LNCaP clone FGC (cell line): ENCODE measurements at regions not wholly inside any gene's neighbourhood (a gene's known extent, or its start where the extent isn't known, plus 50 kb on each side); places are given as distances from the start of the nearest gene placed in this dataset.

ENCODE experiments used
- DNase-seq: peaks from one replicate; pipeline ENCODE4 v3.0.0-alpha.2; 2011; ENCODE audit warnings: low read depth
- H3K4me3 ChIP-seq: 2 replicates; pipeline ENCODE4 v1.5.1; 2011; ENCODE audit warnings: mild to moderate bottlenecking, low read depth, low read length, control low read depth
- TF ChIP-seq, protein P1 (sequence below): IDR thresholded peaks from 2 replicates; pipeline ENCODE4 v1.5.1; 2012; ENCODE audit warnings: mild to moderate bottlenecking; ENCODE audit not compliant: control insufficient read depth, insufficient read depth; ENCODE audit errors: extremely low read depth

GRCh38 chrX:121902463-121902862 is 855.1 kb downstream of the GLUD2 start:
- no peak for DNase-seq
- TF ChIP-seq, protein P1, sequence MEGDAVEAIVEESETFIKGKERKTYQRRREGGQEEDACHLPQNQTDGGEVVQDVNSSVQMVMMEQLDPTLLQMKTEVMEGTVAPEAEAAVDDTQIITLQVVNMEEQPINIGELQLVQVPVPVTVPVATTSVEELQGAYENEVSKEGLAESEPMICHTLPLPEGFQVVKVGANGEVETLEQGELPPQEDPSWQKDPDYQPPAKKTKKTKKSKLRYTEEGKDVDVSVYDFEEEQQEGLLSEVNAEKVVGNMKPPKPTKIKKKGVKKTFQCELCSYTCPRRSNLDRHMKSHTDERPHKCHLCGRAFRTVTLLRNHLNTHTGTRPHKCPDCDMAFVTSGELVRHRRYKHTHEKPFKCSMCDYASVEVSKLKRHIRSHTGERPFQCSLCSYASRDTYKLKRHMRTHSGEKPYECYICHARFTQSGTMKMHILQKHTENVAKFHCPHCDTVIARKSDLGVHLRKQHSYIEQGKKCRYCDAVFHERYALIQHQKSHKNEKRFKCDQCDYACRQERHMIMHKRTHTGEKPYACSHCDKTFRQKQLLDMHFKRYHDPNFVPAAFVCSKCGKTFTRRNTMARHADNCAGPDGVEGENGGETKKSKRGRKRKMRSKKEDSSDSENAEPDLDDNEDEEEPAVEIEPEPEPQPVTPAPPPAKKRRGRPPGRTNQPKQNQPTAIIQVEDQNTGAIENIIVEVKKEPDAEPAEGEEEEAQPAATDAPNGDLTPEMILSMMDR: no peak
- H3K4me3 ChIP-seq: no peak overlapping the region

DNA sequence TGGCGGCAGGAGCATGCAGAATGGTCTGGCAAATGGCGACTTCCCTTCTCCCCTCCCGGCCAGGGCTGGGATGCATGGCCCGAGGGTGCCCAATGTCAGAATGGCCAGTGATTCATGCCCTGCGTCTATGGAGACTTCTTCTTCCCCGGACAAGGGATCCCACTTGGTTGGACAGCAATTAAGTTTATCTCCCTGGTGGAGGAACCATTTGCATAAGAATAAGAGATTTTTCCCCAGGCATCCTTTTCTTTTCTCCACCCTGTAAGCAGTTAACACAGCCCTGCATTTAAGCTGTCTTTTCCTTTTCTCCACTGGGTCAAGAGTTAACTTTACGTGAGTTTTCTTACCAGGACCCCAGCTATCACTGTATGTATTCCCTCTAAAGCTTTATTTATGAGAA is 856.6 kb downstream of the GLUD2 start:
- H3K4me3 ChIP-seq: no peak overlapping the region
- DNase-seq: no peak
- TF ChIP-seq, protein P1: no peak

GRCh38 chrX:121921258-121921657 is 873.8 kb downstream of the GLUD2 start:
- no peak overlapping the region for H3K4me3 ChIP-seq
- no peak for DNase-seq
- TF ChIP-seq, protein P1: no peak

GRCh38 chrX:121931567-121931966 is 884.2 kb downstream of the GLUD2 start:
- TF ChIP-seq, protein P1: no peak
- no peak for DNase-seq
- H3K4me3 ChIP-seq: no peak overlapping the region

- TF ChIP-seq, protein P1: no peak
- no peak overlapping the region for H3K4me3 ChIP-seq
- no peak for DNase-seq
Observed at GRCh38 chrX:121932688-121933087, 885.3 kb downstream of the GLUD2 start.

GRCh38 chrX:121949041-121949760 is 901.8 kb downstream of the GLUD2 start:
- TF ChIP-seq, protein P1: no peak
- no peak for DNase-seq
- H3K4me3 ChIP-seq: no peak overlapping the region

- DNase-seq: no peak
- H3K4me3 ChIP-seq: no peak overlapping the region
- TF ChIP-seq, protein P1: no peak
Observed at GRCh38 chrX:121958886-121959285, 911.5 kb downstream of the GLUD2 start.
